GM12865 (cell line): ENCODE measurements at regions not wholly inside any gene's neighbourhood (a gene's known extent, or its start where the extent isn't known, plus 50 kb on each side); places are given as distances from the start of the nearest gene placed in this dataset.
A peak's percentile ranks its signal among the peaks of the same experiment; 100 is the strongest.

ENCODE experiments used
- DNase-seq: peaks from one replicate; pipeline ENCODE4 v3.0.0; 2010; ENCODE audit warnings: low read depth
- H3K4me3 ChIP-seq: 2 replicates; pipeline ENCODE4 v1.5.1; 2011; ENCODE audit warnings: mild to moderate bottlenecking, low read depth, low read length, control low read depth
- TF ChIP-seq, protein P1 (sequence below): IDR thresholded peaks from 2 replicates; pipeline ENCODE4 v1.5.1; 2011; ENCODE audit warnings: low read length, control low read depth, low read depth, inconsistent platforms; ENCODE audit not compliant: insufficient read depth; ENCODE audit errors: missing control alignments

DNA sequence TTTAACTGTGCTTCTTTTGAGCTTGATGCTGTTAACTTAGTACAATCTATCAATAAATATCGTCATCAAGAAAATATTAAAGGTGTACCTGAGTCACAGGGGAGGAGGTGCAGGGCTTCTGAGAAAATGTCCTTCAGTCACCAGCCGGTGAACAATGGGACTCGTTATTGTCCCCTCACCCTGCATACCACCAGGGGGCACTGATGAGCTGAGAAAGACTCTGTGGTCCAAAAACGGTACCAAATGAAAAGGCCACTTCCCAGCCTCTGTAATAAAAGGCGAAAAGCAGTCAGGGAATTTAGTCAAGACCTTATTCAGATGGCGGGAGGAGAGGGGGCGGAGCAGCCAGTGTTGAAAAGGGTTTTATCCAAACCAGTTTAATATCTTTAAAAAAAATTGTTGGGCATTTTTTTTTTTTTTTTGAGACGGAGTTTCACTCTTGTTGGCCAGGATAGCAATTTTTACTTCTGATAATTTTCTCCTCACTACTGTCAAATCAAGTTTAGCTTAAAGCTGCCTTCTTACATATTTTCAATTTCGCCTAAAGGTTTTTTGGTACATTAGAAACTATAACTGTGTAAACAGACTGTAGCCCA, 271.9 kb upstream of the ADAMTS16 start:
- DNase-seq, result peak; percentile 48
- TF ChIP-seq, protein P1, sequence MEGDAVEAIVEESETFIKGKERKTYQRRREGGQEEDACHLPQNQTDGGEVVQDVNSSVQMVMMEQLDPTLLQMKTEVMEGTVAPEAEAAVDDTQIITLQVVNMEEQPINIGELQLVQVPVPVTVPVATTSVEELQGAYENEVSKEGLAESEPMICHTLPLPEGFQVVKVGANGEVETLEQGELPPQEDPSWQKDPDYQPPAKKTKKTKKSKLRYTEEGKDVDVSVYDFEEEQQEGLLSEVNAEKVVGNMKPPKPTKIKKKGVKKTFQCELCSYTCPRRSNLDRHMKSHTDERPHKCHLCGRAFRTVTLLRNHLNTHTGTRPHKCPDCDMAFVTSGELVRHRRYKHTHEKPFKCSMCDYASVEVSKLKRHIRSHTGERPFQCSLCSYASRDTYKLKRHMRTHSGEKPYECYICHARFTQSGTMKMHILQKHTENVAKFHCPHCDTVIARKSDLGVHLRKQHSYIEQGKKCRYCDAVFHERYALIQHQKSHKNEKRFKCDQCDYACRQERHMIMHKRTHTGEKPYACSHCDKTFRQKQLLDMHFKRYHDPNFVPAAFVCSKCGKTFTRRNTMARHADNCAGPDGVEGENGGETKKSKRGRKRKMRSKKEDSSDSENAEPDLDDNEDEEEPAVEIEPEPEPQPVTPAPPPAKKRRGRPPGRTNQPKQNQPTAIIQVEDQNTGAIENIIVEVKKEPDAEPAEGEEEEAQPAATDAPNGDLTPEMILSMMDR, result peak; percentile 87
- no peak overlapping the region for H3K4me3 ChIP-seq

DNA sequence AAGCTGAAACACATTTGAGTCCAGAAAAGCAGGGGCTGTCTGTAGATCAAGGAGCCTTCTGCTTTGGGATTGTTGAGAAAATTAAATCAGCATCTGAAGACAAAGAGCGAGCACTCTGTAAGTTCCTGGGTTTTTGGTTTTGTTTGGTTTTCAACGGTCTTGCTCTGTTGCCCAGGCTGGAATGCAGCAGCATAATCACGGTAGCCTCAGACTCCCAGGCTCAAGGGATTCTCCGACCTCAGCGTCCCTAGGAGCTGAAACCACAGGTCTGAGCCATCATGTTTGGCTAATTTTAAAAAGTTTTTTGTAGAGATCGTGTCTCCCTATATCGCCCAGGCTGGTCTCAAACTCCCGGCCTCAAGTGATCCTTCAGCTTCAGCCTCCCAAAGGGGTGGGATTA, 266.5 kb upstream of the ADAMTS16 start:
- no peak for DNase-seq
- TF ChIP-seq, protein P1, result no peak

DNA sequence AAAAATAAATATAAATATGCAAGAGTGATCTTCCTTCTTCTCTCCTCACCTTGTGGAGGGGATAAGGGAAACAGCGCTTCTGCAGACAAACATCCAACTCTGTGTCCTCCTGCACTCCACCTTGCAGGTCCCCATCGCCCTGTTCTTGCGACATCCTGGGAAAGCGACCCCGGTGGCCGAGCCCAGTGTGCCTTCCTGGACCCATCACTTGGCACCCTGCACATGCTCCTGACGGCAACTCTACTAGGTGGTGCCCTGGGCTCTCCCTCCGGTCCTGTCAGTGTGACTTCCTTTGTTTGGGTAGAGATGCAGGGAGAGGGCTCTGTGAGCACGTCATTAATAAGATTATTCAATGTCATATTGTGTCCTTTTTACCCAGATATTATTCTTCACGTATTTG, 266.0 kb upstream of the ADAMTS16 start:
- TF ChIP-seq, protein P1, result no peak
- no peak overlapping the region for H3K4me3 ChIP-seq
- no peak for DNase-seq

More for the DNA sequence above, 266.5 kb upstream of the ADAMTS16 start:
- H3K4me3 ChIP-seq, result no peak overlapping the region

DNA sequence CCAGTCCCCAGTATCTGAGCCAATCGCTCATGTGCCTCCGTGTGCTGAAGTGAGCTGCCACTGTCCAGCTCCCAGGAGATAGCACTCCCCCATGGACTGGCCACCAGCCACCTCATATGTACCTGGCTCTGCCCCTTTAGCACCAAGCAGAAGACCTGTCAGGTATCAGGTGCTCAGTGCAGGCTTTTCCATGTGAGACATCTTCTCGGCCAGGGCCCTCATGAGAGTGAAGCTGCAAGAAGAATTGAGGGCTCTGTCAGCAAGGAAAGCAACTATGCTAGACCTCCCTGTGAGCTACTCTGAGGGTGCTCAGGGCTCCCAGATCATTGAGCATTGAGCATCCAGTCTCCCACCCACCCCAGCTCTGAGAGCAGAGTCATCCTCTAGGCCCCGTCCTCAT, 264.2 kb upstream of the ADAMTS16 start:
- DNase-seq, result no peak
- TF ChIP-seq, protein P1, result no peak
- H3K4me3 ChIP-seq, result no peak overlapping the region

DNA sequence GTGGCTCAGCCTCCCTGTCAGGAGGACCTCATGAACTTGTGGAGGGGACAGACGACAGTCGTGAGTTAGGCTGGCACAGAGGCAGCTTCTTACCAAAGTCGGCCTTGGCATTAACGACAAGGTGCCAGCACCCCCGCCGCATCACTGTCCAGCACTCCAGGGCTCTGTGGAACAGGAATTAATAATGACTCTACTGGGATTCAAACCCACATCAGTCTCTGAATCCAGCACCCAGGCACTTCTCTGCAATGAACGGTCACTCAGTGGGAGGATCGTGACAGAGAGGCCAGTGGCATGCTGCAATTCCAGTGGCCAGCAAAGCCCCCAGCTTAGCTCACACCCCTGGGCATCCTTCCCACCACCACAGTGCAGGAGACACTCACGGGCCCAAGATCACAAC, 263.3 kb upstream of the ADAMTS16 start:
- no peak overlapping the region for H3K4me3 ChIP-seq
- no peak for DNase-seq
- TF ChIP-seq, protein P1, result no peak

DNA sequence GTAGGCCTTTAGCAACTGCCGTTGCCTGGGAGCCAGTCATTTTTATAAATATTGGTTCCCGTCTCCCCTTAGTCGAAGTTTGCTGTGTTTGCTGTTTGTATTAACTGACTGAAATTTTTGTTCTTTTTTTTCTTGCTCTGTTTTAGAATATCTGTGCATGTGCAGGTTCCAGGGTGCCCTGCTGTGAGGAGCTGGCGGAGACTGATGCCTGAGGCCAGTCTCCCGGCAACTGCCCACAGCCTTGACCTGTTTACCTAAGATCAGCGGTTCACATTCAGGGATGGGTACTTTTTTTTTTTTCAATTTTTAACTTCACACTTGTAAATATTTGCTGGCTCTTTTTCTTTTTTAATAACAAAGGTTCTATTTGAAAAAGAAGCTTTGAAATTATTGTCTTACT, 262.6 kb upstream of the ADAMTS16 start:
- no peak for DNase-seq
- TF ChIP-seq, protein P1, result no peak
- H3K4me3 ChIP-seq, result no peak overlapping the region

DNA sequence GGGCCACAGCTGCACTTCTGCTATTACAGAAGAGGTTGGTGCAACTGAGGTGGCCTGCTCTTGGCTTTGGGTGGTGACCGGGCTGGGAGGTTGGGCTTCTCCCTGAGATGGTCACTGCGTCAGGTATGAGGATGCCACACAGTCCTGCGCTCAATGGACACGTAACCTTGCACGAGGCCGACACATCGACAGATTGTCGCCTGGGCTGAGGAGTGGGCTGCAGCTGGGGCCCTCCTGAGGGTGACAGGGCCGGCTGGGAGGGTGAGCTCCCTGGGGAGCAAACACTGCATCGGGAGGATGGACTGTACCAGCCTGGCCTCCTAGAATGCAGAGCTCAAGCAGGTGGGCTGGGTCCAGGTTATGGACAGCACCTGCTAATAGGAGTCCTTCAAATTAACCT, 261.1 kb upstream of the ADAMTS16 start:
- no peak for DNase-seq
- TF ChIP-seq, protein P1, result no peak
- no peak overlapping the region for H3K4me3 ChIP-seq
